H9 (cell line): ENCODE measurements at regions not wholly inside any gene's neighbourhood (a gene's known extent, or its start where the extent isn't known, plus 50 kb on each side); places are given as distances from the start of the nearest gene placed in this dataset.

Experiments used
- DNase-seq: peaks from one replicate; pipeline ENCODE4 v3.0.0-alpha.2; 2017
- H2AFZ ChIP-seq: one replicate; pipeline ENCODE4 v1.6.1; 2013; ENCODE audit warnings: mild to moderate bottlenecking, low read length, control low read depth, moderate library complexity
- H2AK5ac ChIP-seq: 2 replicates; pipeline ENCODE4 v1.6.1; 2013; ENCODE audit warnings: low read length, control low read depth, mixed read lengths; ENCODE audit not compliant: insufficient read length
- H2BK120ac ChIP-seq: one replicate; pipeline ENCODE4 v1.6.1; 2013; ENCODE audit warnings: low read depth, mild to moderate bottlenecking, low read length, control low read depth, inconsistent platforms; ENCODE audit not compliant: poor library complexity, severe bottlenecking
- H2BK12ac ChIP-seq: 2 replicates; pipeline ENCODE4 v1.6.1; 2013; ENCODE audit warnings: low read length, control low read depth, mixed read lengths, low read depth; ENCODE audit not compliant: insufficient read length
- H2BK15ac ChIP-seq: 2 replicates; pipeline ENCODE4 v1.6.1; 2013; ENCODE audit warnings: low read depth, low read length, control low read depth
- H2BK20ac ChIP-seq: one replicate; pipeline ENCODE4 v1.6.1; 2013; ENCODE audit warnings: low read depth, mild to moderate bottlenecking, low read length, control low read depth, inconsistent platforms; ENCODE audit not compliant: poor library complexity, severe bottlenecking
- H2BK5ac ChIP-seq: 2 replicates; pipeline ENCODE4 v1.6.1; 2013; ENCODE audit warnings: low read length, control low read depth, mixed read lengths; ENCODE audit not compliant: insufficient read length
- H3K14ac ChIP-seq: 2 replicates; pipeline ENCODE4 v1.6.1; 2013; ENCODE audit warnings: low read length, control low read depth; ENCODE audit not compliant: insufficient read depth
- H3K18ac ChIP-seq: 2 replicates; pipeline ENCODE4 v1.6.1; 2013; ENCODE audit warnings: low read depth, mild to moderate bottlenecking, mixed read lengths, low read length, control low read depth; ENCODE audit not compliant: insufficient read length
- H3K23ac ChIP-seq: 2 replicates; pipeline ENCODE4 v1.6.1; 2013; ENCODE audit warnings: low read length, control low read depth, mixed read lengths, low read depth; ENCODE audit not compliant: insufficient read length
- H3K23me2 ChIP-seq: 2 replicates; pipeline ENCODE4 v1.6.1; 2013; ENCODE audit warnings: low read depth, mild to moderate bottlenecking, mixed read lengths, low read length, control low read depth; ENCODE audit not compliant: insufficient read length, poor library complexity, severe bottlenecking
- H3K27ac ChIP-seq: 2 replicates; pipeline ENCODE4 v1.5.1; 2013; ENCODE audit warnings: low read length, control low read depth, mixed read lengths, low read depth; ENCODE audit not compliant: insufficient read length
- H3K27me3 ChIP-seq: 2 replicates; pipeline ENCODE4 v1.6.1; 2013; ENCODE audit warnings: low read length, control low read depth, inconsistent platforms; ENCODE audit not compliant: insufficient read depth
- H3K4ac ChIP-seq: 2 replicates; pipeline ENCODE4 v1.6.1; 2013; ENCODE audit warnings: low read depth, mild to moderate bottlenecking, control low read depth, inconsistent platforms, low read length, moderate library complexity
- H3K4me1 ChIP-seq: 2 replicates; pipeline ENCODE4 v1.6.1; 2013; ENCODE audit warnings: low read length, control low read depth, inconsistent platforms; ENCODE audit not compliant: insufficient read depth
- H3K4me2 ChIP-seq: 2 replicates; pipeline ENCODE4 v1.6.1; 2013; ENCODE audit warnings: low read length, control low read depth, mixed read lengths; ENCODE audit not compliant: insufficient read length, insufficient read depth
- H3K56ac ChIP-seq: 2 replicates; pipeline ENCODE4 v1.6.1; 2013; ENCODE audit warnings: low read depth, mild to moderate bottlenecking, mixed read lengths, low read length, control low read depth; ENCODE audit not compliant: insufficient read length
- H3K79me1 ChIP-seq: 2 replicates; pipeline ENCODE4 v1.6.1; 2013; ENCODE audit warnings: low read depth, mild to moderate bottlenecking, moderate library complexity, low read length, control low read depth, inconsistent platforms; ENCODE audit not compliant: insufficient read depth, poor library complexity, severe bottlenecking
- H3K79me2 ChIP-seq: 2 replicates; pipeline ENCODE4 v1.6.1; 2013; ENCODE audit warnings: low read length, control low read depth, inconsistent platforms; ENCODE audit not compliant: insufficient read depth
- H3K9ac ChIP-seq: 2 replicates; pipeline ENCODE4 v1.6.1; 2013; ENCODE audit warnings: low read length, control low read depth, mixed read lengths; ENCODE audit not compliant: insufficient read length; ENCODE audit errors: extremely low read depth
- H3K9me3 ChIP-seq: one replicate; pipeline ENCODE4 v1.6.1; 2013; ENCODE audit warnings: low read depth, low read length, inconsistent platforms; ENCODE audit not compliant: control insufficient read depth
- H3T11ph ChIP-seq: one replicate; pipeline ENCODE4 v1.6.1; 2013; ENCODE audit warnings: mild to moderate bottlenecking, low read length, control low read depth, inconsistent platforms
- H4K20me1 ChIP-seq: one replicate; pipeline ENCODE4 v1.6.1; 2013; ENCODE audit not compliant: control insufficient read depth, insufficient read length, insufficient read depth
- H4K5ac ChIP-seq: 2 replicates; pipeline ENCODE4 v1.6.1; 2013; ENCODE audit warnings: low read depth, mild to moderate bottlenecking, mixed read lengths, low read length, control low read depth; ENCODE audit not compliant: insufficient read length
- H4K8ac ChIP-seq: replicated peaks from 2 replicates; pipeline ENCODE4 v1.6.1; 2013; ENCODE audit warnings: low read length, control low read depth, mixed read lengths, low read depth; ENCODE audit not compliant: insufficient read length
- H4K91ac ChIP-seq: 2 replicates; pipeline ENCODE4 v1.6.1; 2013; ENCODE audit warnings: low read depth, mild to moderate bottlenecking, moderate library complexity, mixed read lengths, low read length, control low read depth; ENCODE audit not compliant: insufficient read length
- H3K27ac Mint-ChIP-seq, 3 experiments: 2 replicates in 2 of 3; 3 replicates in 1 of 3; pipeline ENCODE4 v1.8.0; 2020 to 2021; ENCODE audit warnings: mixed read lengths in 3 of 3, mild to moderate bottlenecking in 1 of 3, moderate library complexity in 1 of 3
- H3K27me3 Mint-ChIP-seq: 2 replicates; pipeline ENCODE4 v1.8.0; 2021; ENCODE audit warnings: low read depth, mild to moderate bottlenecking, moderate library complexity, mixed read lengths
- H3K36me3 Mint-ChIP-seq, 3 experiments: 2 replicates in 2 of 3; 3 replicates in 1 of 3; pipeline ENCODE4 v1.8.0; 2020 to 2021; ENCODE audit warnings: low read depth in 3 of 3, mixed read lengths in 3 of 3; ENCODE audit not compliant: insufficient read depth in 1 of 3
- H3K4me1 Mint-ChIP-seq, 2 experiments: 2 replicates each; pipeline ENCODE4 v1.8.0; 2020; ENCODE audit warnings: mixed read lengths in 2 of 2
- H3K4me3 Mint-ChIP-seq, 2 experiments: 2 replicates in 1 of 2; 3 replicates in 1 of 2; pipeline ENCODE4 v1.8.0; 2020 to 2021; ENCODE audit warnings: mild to moderate bottlenecking in 2 of 2, mixed read lengths in 2 of 2, moderate library complexity in 1 of 2
- H3K9me3 Mint-ChIP-seq, 2 experiments: 2 replicates in 1 of 2; 3 replicates in 1 of 2; pipeline ENCODE4 v1.8.0; 2020; ENCODE audit warnings: mild to moderate bottlenecking in 2 of 2, mixed read lengths in 2 of 2, moderate library complexity in 1 of 2
- WGBS: extraction: QIAGEN DNeasy Blood & Tissue Kit; methylation state at CpG from one replicate; pipeline ENCODE4 v1.1.7; 2013; ENCODE audit warnings: missing lambda C conversion rate, low lambda C conversion rate, mixed read lengths; ENCODE audit not compliant: insufficient read length; ENCODE audit errors: extremely low coverage; 5-methylcytosine and 5-hydroxymethylcytosine counted together
- TF ChIP-seq, protein P1 (sequence below): fragments of 200-600 bp; sonication (generic); conservative IDR thresholded peaks from 3 replicates; pipeline ENCODE4 v1.8.0; 2021; ENCODE audit warnings: antibody characterized with exemption, mild to moderate bottlenecking

DNA sequence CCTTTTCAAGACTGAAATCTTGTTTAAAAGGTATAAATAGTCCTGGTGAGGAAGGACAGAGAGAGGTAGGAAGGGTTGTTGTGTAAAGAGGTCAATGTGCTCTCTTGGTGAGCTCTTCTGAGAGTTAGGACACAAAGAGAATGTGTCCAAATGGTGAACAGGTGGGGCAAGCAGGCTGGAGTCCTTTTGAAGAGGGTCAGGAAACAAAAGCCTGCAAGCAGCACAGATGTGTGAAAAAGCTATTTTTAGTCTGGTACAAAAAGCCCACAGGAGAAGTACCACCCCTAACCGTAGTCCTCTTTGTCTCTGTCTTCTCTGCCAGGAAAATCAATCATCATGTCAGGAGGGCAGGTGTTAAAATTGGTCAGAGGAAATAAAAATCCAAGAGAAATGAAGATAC is 54.4 kb upstream of the SYN3 start:
- no peak overlapping the region for H3K27ac ChIP-seq
- H2BK120ac ChIP-seq = no peak overlapping the region
- no peak overlapping the region for H3K18ac ChIP-seq
- no peaks in the 10 kb centered on the region; the same call in 1 of the 2 replicates for H3K4me1 ChIP-seq
- H4K5ac ChIP-seq = no peak overlapping the region
- no peak overlapping the region for H2BK20ac ChIP-seq
- Mint-ChIP-seq H3K36me3 (no peaks in the 10 kb centered on the region; a peak in 1 of 7 replicates), H3K9me3 (no peaks in the 10 kb centered on the region), H3K4me1 (peaks cover 5 to 12% of the 10 kb centered on the region in 2 experiments), H3K27me3 (peaks cover 43% of the 10 kb centered on the region), H3K27ac (no peak overlapping the region), H3K4me3 (no peak overlapping the region)
- H3T11ph ChIP-seq = no peak overlapping the region
- no peak overlapping the region for H2AK5ac ChIP-seq
- H3K9ac ChIP-seq = no peak overlapping the region
- no CpG with 5 or more reads among the region's 1 CpG for WGBS
- H4K8ac ChIP-seq = no peak overlapping the region
- no peak overlapping the region for H2AFZ ChIP-seq
- no peak overlapping the region for H3K23ac ChIP-seq
- no peak for DNase-seq
- no peaks in the 10 kb centered on the region for H3K23me2 ChIP-seq
- H3K27me3 ChIP-seq = no peaks in the 10 kb centered on the region; the same call in 1 of the 2 replicates
- H4K91ac ChIP-seq = no peak overlapping the region
- no peak overlapping the region for H2BK5ac ChIP-seq
- H3K14ac ChIP-seq = no peak overlapping the region
- no peaks in the 10 kb centered on the region for H3K9me3 ChIP-seq
- no peaks in the 10 kb centered on the region for H3K79me1 ChIP-seq
- no peak overlapping the region for H3K4ac ChIP-seq
- H3K79me2 ChIP-seq = no peaks in the 10 kb centered on the region
- H4K20me1 ChIP-seq = no peaks in the 10 kb centered on the region
- no peak overlapping the region for H2BK12ac ChIP-seq
- H2BK15ac ChIP-seq = no peak overlapping the region
- no peak overlapping the region for H3K56ac ChIP-seq
- TF ChIP-seq, protein P1, sequence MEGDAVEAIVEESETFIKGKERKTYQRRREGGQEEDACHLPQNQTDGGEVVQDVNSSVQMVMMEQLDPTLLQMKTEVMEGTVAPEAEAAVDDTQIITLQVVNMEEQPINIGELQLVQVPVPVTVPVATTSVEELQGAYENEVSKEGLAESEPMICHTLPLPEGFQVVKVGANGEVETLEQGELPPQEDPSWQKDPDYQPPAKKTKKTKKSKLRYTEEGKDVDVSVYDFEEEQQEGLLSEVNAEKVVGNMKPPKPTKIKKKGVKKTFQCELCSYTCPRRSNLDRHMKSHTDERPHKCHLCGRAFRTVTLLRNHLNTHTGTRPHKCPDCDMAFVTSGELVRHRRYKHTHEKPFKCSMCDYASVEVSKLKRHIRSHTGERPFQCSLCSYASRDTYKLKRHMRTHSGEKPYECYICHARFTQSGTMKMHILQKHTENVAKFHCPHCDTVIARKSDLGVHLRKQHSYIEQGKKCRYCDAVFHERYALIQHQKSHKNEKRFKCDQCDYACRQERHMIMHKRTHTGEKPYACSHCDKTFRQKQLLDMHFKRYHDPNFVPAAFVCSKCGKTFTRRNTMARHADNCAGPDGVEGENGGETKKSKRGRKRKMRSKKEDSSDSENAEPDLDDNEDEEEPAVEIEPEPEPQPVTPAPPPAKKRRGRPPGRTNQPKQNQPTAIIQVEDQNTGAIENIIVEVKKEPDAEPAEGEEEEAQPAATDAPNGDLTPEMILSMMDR = no peak
- H3K4me2 ChIP-seq = no peak overlapping the region
